ENCODE measurements at regions not wholly inside any gene's neighbourhood (a gene's known extent, or its start where the extent isn't known, plus 50 kb on each side); places are given as distances from the start of the nearest gene placed in this dataset.
A peak's percentile ranks its signal among the peaks of the same experiment; 100 is the strongest.

- H3K4me1 ChIP-seq (ENCODE audit: insufficient read depth, low read length, poor library complexity, severe bottlenecking), result no peaks in the 10 kb centered on the region
- H2AFZ ChIP-seq (ENCODE audit: low read length), result no peak overlapping the region
- no TSS peak for BruUV-seq (replicated peaks)
- CTCF ChIA-PET (ENCODE audit: unreplicated experiment), result no interaction called here
- H3K27ac ChIP-seq (ENCODE audit: low read depth, low read length, poor library complexity, severe bottlenecking), result no peak overlapping the region
- no peak for TF ChIP-seq EZH2phosphoT487 (IDR thresholded peaks at IDR 0.05; ENCODE audit: borderline replicate concordance, low read depth, low read length)
- no peak for TF ChIP-seq CTCF (conservative IDR thresholded peaks at IDR 0.05; ENCODE audit: low read length)
- H3K79me2 ChIP-seq (ENCODE audit: insufficient read depth, low read depth, low read length), result no peaks in the 10 kb centered on the region
- peaks cover 14% of the 10 kb centered on the region for H3K36me3 ChIP-seq (ENCODE audit: insufficient read depth, low read length)
- H3K9me3 ChIP-seq (ENCODE audit: low read length), result no peaks in the 10 kb centered on the region; the same call in 1 of the 2 replicates
- POLR2A ChIA-PET, result no interaction called here
- intact Hi-C loops (cut with micrococcal nuclease; ENCODE audit: unreplicated experiment), result no loop called here
- no peak overlapping the region for H3K4me3 ChIP-seq (ENCODE audit: low read depth, low read length, poor library complexity, severe bottlenecking)
- H3K4me2 ChIP-seq (ENCODE audit: low read length), result no peak overlapping the region
- no peaks in the 10 kb centered on the region for H4K20me1 ChIP-seq (ENCODE audit: insufficient read depth, low read length)
- no peaks in the 10 kb centered on the region for H3K9me2 ChIP-seq (ENCODE audit: insufficient read depth, low read length)
- no peak for DNase-seq (ENCODE audit: low spot score)
Measured at GRCh38 chr7:47091141-47091540, 490.8 kb downstream of the TNS3 start.

- CTCF ChIA-PET (ENCODE audit: unreplicated experiment), result no interaction called here
- TF ChIP-seq CTCF (conservative IDR thresholded peaks at IDR 0.05; ENCODE audit: low read length), result no peak
- no peak for TF ChIP-seq EZH2phosphoT487 (IDR thresholded peaks at IDR 0.05; ENCODE audit: borderline replicate concordance, low read depth, low read length)
- Histone ChIP-seq H4K20me1 (ENCODE audit: insufficient read depth, low read length) (no peaks in the 10 kb centered on the region), H3K79me2 (ENCODE audit: insufficient read depth, low read depth, low read length) (no peaks in the 10 kb centered on the region), H3K27ac (ENCODE audit: low read depth, low read length, poor library complexity, severe bottlenecking) (no peak overlapping the region), H3K9me3 (ENCODE audit: low read length) (no peaks in the 10 kb centered on the region; the same call in 1 of the 2 replicates), H3K36me3 (ENCODE audit: insufficient read depth, low read length) (peaks cover 11% of the 10 kb centered on the region), H3K4me2 (ENCODE audit: low read length) (no peak overlapping the region), H3K4me3 (ENCODE audit: low read depth, low read length, poor library complexity, severe bottlenecking) (no peak overlapping the region), H3K9me2 (ENCODE audit: insufficient read depth, low read length) (no peaks in the 10 kb centered on the region), H3K4me1 (ENCODE audit: insufficient read depth, low read length, poor library complexity, severe bottlenecking) (no peaks in the 10 kb centered on the region), H2AFZ (ENCODE audit: low read length) (no peak overlapping the region)
- no TSS peak for BruUV-seq (replicated peaks)
- intact Hi-C loops (cut with micrococcal nuclease; ENCODE audit: unreplicated experiment), result loop anchor here (2.0 to 5.0 kb wide), 2 partner anchors 93 to 313 kb away; no protein-coding TSS in a partner anchor
- POLR2A ChIA-PET, result no interaction called here
- DNase-seq (ENCODE audit: low spot score), result no peak
Measured at GRCh38 chr7:47089461-47089860, 492.4 kb downstream of the TNS3 start.

GRCh38 chr7:47089068-47089417 lies 492.9 kb downstream of the TNS3 start:
- H3K9me3 ChIP-seq (ENCODE audit: low read length), result no peaks in the 10 kb centered on the region; the same call in 1 of the 2 replicates
- no TSS peak for BruUV-seq (replicated peaks)
- DNase-seq (ENCODE audit: low spot score), result no peak
- intact Hi-C loops (cut with micrococcal nuclease; ENCODE audit: unreplicated experiment), result loop anchor here (2.0 to 5.0 kb wide), 2 partner anchors 93 to 312 kb away; no protein-coding TSS in a partner anchor
- H3K79me2 ChIP-seq (ENCODE audit: insufficient read depth, low read depth, low read length), result no peaks in the 10 kb centered on the region
- no peak overlapping the region for H2AFZ ChIP-seq (ENCODE audit: low read length)
- no peak overlapping the region for H3K4me3 ChIP-seq (ENCODE audit: low read depth, low read length, poor library complexity, severe bottlenecking)
- no peaks in the 10 kb centered on the region for H3K9me2 ChIP-seq (ENCODE audit: insufficient read depth, low read length)
- H3K4me2 ChIP-seq (ENCODE audit: low read length), result no peak overlapping the region
- H3K4me1 ChIP-seq (ENCODE audit: insufficient read depth, low read length, poor library complexity, severe bottlenecking), result no peaks in the 10 kb centered on the region
- peaks cover 7% of the 10 kb centered on the region for H3K36me3 ChIP-seq (ENCODE audit: insufficient read depth, low read length)
- H4K20me1 ChIP-seq (ENCODE audit: insufficient read depth, low read length), result no peaks in the 10 kb centered on the region
- POLR2A ChIA-PET, result no interaction called here
- H3K27ac ChIP-seq (ENCODE audit: low read depth, low read length, poor library complexity, severe bottlenecking), result no peak overlapping the region
- CTCF ChIA-PET (ENCODE audit: unreplicated experiment), result no interaction called here
- TF ChIP-seq EZH2phosphoT487 (IDR thresholded peaks at IDR 0.05; ENCODE audit: borderline replicate concordance, low read depth, low read length), result no peak
- TF ChIP-seq CTCF (conservative IDR thresholded peaks at IDR 0.05; ENCODE audit: low read length), result peak; percentile 17; the same call in 1 of the 2 replicates
